ENCODE measurements at regions not wholly inside any gene's neighbourhood (a gene's known extent, or its start where the extent isn't known, plus 50 kb on each side); places are given as distances from the start of the nearest gene placed in this dataset.

GRCh38 chr7:341841-342638 is 52.1 kb downstream of the FOXL3 start:
- no peak overlapping the region for H4K5ac ChIP-seq (ENCODE audit: insufficient read length, low read depth, low read length)
- no peak overlapping the region for H2AFZ ChIP-seq (ENCODE audit: low read length)
- H3K18ac ChIP-seq (ENCODE audit: insufficient read length, low read depth, low read length), result no peak overlapping the region
- no peak overlapping the region for H3K23ac ChIP-seq (ENCODE audit: insufficient read length, low read depth, low read length)
- no peak overlapping the region for H2BK20ac ChIP-seq (ENCODE audit: low read depth, low read length, poor library complexity, severe bottlenecking)
- H3K4me1 Mint-ChIP-seq, result no peaks in the 10 kb centered on the region
- no peak overlapping the region for H3K27ac ChIP-seq (ENCODE audit: insufficient read length, low read depth, low read length)
- no peaks in the 10 kb centered on the region for H3K23me2 ChIP-seq (ENCODE audit: insufficient read length, low read depth, low read length, poor library complexity, severe bottlenecking)
- H2BK15ac ChIP-seq (ENCODE audit: low read depth, low read length), result no peak overlapping the region
- TF ChIP-seq CTCF (conservative IDR thresholded peaks at IDR 0.05), result no peak
- H3K79me1 ChIP-seq (ENCODE audit: insufficient read depth, low read depth, low read length, poor library complexity, severe bottlenecking), result no peaks in the 10 kb centered on the region
- no peaks in the 10 kb centered on the region for H3K9me3 ChIP-seq (ENCODE audit: control insufficient read depth, low read depth, low read length)
- no peak overlapping the region for H2AK5ac ChIP-seq (ENCODE audit: insufficient read length, low read length)
- no peaks in the 10 kb centered on the region for H3K27me3 ChIP-seq (ENCODE audit: insufficient read depth, low read length)
- no CpG with 5 or more reads among the region's 27 CpGs for WGBS (ENCODE audit: extremely low coverage, insufficient read length, low lambda C conversion rate)
- H3K56ac ChIP-seq (ENCODE audit: insufficient read length, low read depth, low read length), result no peak overlapping the region
- H2BK5ac ChIP-seq (ENCODE audit: insufficient read length, low read length), result no peak overlapping the region
- H4K8ac ChIP-seq (replicated peaks; ENCODE audit: insufficient read length, low read depth, low read length), result no peak overlapping the region
- no peaks in the 10 kb centered on the region for H3K9me3 Mint-ChIP-seq
- no peaks in the 10 kb centered on the region for H4K20me1 ChIP-seq (ENCODE audit: control insufficient read depth, insufficient read depth, insufficient read length)
- no peak overlapping the region for H4K91ac ChIP-seq (ENCODE audit: insufficient read length, low read depth, low read length)
- DNase-seq, result no peak
- H3K4me2 ChIP-seq (ENCODE audit: insufficient read depth, insufficient read length, low read length), result no peak overlapping the region
- no peak overlapping the region for H3K4ac ChIP-seq (ENCODE audit: low read depth, low read length)
- H3K4me1 ChIP-seq (ENCODE audit: insufficient read depth, low read length), result no peaks in the 10 kb centered on the region
- no peak overlapping the region for H2BK12ac ChIP-seq (ENCODE audit: insufficient read length, low read depth, low read length)
- peaks cover 2% of the 10 kb centered on the region for H3K27me3 Mint-ChIP-seq (ENCODE audit: low read depth)
- H3T11ph ChIP-seq (ENCODE audit: low read length), result no peak overlapping the region
- H3K14ac ChIP-seq (ENCODE audit: insufficient read depth, low read length), result no peak overlapping the region
- peak overlapping the region in 1 of 3 experiments; percentile 28; a peak in 1 of 7 replicates for H3K27ac Mint-ChIP-seq
- no peak overlapping the region for H3K9ac ChIP-seq (ENCODE audit: extremely low read depth, insufficient read length, low read length)
- H3K4me3 Mint-ChIP-seq, result no peak overlapping the region
- no peaks in the 10 kb centered on the region for H3K79me2 ChIP-seq (ENCODE audit: insufficient read depth, low read length)
- no peak overlapping the region for H2BK120ac ChIP-seq (ENCODE audit: low read depth, low read length, poor library complexity, severe bottlenecking)
- H3K36me3 Mint-ChIP-seq (ENCODE audit: insufficient read depth in 1 of 3, low read depth in 3 of 3), result no peaks in the 10 kb centered on the region; a peak in 1 of 7 replicates
